ENCODE measurements at regions not wholly inside any gene's neighbourhood (a gene's known extent, or its start where the extent isn't known, plus 50 kb on each side); places are given as distances from the start of the nearest gene placed in this dataset.

DNA sequence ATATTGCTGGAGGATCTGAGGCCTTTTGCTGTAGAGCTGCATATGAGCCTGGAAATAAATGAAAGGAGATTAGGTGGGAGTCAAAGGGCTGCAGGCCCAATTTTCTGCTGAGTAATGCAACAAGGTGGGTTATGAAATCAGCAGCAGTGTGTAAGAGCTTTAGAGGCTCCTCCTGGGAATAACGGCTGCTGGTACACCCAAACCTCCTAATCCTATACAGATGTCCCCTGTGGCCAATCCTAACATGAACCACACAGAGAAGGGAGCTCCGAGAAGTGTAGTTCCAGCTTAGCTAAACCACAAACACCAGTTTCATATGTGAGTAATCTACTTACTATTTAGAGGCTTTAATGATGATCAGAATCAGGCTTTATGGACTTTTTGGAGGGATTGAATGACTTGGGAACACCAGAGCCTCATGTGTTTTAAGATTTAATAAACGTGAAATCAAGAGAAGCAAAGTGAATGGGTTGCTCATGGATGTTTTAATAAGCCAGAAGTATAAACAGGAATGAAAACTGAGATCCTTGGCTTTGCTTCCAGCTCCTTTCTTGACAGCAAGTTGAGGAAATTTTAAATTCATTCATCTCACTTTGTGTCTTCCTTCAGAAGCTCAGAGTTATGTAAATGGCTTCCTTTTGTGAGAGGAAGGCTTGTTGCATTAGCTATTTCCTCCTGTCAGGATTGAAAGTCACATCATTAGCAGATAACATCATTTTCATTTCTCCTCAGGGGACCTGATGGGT is 437.5 kb downstream of the TMEM232 start:
- Histone ChIP-seq H3K4me3 (ENCODE audit: low read length in 2 of 2) (no peak overlapping the region), H3K27ac (ENCODE audit: low read depth, low read length) (no peak overlapping the region), H3K36me3 (ENCODE audit: insufficient read depth, low read length) (no peaks in the 10 kb centered on the region), H3K27me3 (ENCODE audit: insufficient read depth, low read length) (no peaks in the 10 kb centered on the region), H3K9me3 (ENCODE audit: control insufficient read depth in 1 of 2, low read length in 2 of 2) (no peaks in the 10 kb centered on the region), H3K4me1 (ENCODE audit: insufficient read depth, low read length) (no peaks in the 10 kb centered on the region)
- Mint-ChIP-seq H3K36me3 (no peaks in the 10 kb centered on the region), H3K27ac (no peak overlapping the region), H3K27me3 (no peaks in the 10 kb centered on the region), H3K9me3 (peaks cover 0 to 9% (median 7%) of the 10 kb centered on the region in 8 donors), H3K4me1 (no peaks in the 10 kb centered on the region), H3K4me3 (no peak overlapping the region)
- CTCF ChIA-PET (ENCODE audit: partially characterized antibody): no interaction called here
- intact Hi-C loops (cut with micrococcal nuclease): no loop called here
- POLR2A ChIA-PET (ENCODE audit: partially characterized antibody): no interaction called here
- DNase-seq: no peak

DNA sequence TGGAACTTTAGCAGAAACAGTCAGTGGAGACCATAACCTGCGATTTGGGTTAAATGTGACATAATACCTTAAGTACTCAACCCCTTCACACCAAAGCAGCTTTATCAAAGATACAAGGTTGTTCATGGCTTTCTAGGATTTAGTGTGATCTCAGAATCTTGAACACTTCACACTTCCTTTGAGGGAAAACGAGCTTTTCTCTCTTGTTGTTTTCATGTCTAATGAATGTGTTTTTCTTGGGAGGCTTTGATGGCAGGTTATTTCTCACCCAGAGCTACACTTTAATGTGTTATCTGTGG is 437.0 kb downstream of the TMEM232 start:
- Histone ChIP-seq H3K27ac (ENCODE audit: low read depth, low read length) (no peak overlapping the region), H3K4me1 (ENCODE audit: insufficient read depth, low read length) (no peaks in the 10 kb centered on the region), H3K4me3 (ENCODE audit: low read length in 2 of 2) (no peak overlapping the region), H3K36me3 (ENCODE audit: insufficient read depth, low read length) (no peaks in the 10 kb centered on the region), H3K27me3 (ENCODE audit: insufficient read depth, low read length) (no peaks in the 10 kb centered on the region), H3K9me3 (ENCODE audit: control insufficient read depth in 1 of 2, low read length in 2 of 2) (no peaks in the 10 kb centered on the region)
- CTCF ChIA-PET (ENCODE audit: partially characterized antibody): no interaction called here
- no peaks in the 10 kb centered on the region for H3K36me3 Mint-ChIP-seq
- intact Hi-C loops (cut with micrococcal nuclease): no loop called here
- H3K27me3 Mint-ChIP-seq: no peaks in the 10 kb centered on the region
- peaks cover 0 to 8% (median 5%) of the 10 kb centered on the region in 8 donors for H3K9me3 Mint-ChIP-seq
- no peak for DNase-seq
- H3K4me1 Mint-ChIP-seq: no peaks in the 10 kb centered on the region
- no peak overlapping the region for H3K4me3 Mint-ChIP-seq
- POLR2A ChIA-PET (ENCODE audit: partially characterized antibody): no interaction called here
- no peak overlapping the region for H3K27ac Mint-ChIP-seq

DNA sequence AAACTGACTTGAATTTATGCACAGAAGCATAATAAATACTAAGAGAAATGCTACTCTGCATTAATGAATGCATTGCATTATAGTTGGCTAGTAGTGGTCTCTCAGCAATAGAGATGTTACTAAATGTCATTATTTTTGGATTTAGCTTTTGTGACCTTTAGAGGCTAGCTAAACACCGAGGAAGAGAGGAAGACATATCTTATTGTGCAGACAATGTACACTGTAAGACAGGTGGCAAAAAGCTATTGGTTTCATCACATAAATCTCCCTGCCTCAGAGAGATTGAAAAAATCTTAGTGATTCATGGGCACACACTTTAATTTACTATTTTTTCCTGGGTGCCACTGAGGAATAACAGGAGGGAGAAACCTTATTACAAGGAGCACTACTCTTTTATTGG is 435.9 kb downstream of the TMEM232 start:
- H3K27me3 Mint-ChIP-seq: no peaks in the 10 kb centered on the region
- H3K4me3 ChIP-seq (ENCODE audit: low read length in 2 of 2): no peak overlapping the region
- no peak overlapping the region for H3K27ac Mint-ChIP-seq
- no peaks in the 10 kb centered on the region for H3K4me1 Mint-ChIP-seq
- H3K9me3 ChIP-seq (ENCODE audit: control insufficient read depth in 1 of 2, low read length in 2 of 2): no peaks in the 10 kb centered on the region
- POLR2A ChIA-PET (ENCODE audit: partially characterized antibody): no interaction called here
- H3K4me1 ChIP-seq (ENCODE audit: insufficient read depth, low read length): no peaks in the 10 kb centered on the region
- DNase-seq: no peak
- H3K36me3 ChIP-seq (ENCODE audit: insufficient read depth, low read length): no peaks in the 10 kb centered on the region
- no peak overlapping the region for H3K4me3 Mint-ChIP-seq
- H3K27me3 ChIP-seq (ENCODE audit: insufficient read depth, low read length): no peaks in the 10 kb centered on the region
- H3K9me3 Mint-ChIP-seq: peaks cover 0 to 5% (median 0%) of the 10 kb centered on the region in 8 donors
- H3K27ac ChIP-seq (ENCODE audit: low read depth, low read length): no peak overlapping the region
- no peaks in the 10 kb centered on the region for H3K36me3 Mint-ChIP-seq
- CTCF ChIA-PET (ENCODE audit: partially characterized antibody): no interaction called here
- intact Hi-C loops (cut with micrococcal nuclease): no loop called here

DNA sequence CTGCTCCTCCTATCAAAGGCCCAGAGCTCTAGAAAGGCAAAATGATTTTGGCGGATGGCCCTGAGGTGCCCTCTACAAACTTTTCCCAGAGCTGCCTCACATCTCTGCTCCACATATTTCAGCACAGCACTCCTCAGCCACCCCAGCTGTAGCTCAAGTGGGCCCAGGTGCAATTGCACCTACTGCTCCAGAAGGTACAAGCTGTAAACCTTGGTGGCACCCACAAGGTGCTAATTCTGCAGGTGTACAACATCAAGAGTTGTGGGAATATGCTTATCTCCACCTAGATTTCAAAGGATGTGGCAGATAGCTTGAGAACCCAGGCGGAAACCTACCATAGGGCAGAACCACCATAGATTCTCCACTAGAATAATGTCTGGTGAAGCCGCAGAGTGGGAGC is 432.2 kb downstream of the TMEM232 start:
- H3K4me1 ChIP-seq (ENCODE audit: insufficient read depth, low read length): no peaks in the 10 kb centered on the region
- H3K27me3 Mint-ChIP-seq: no peaks in the 10 kb centered on the region
- CTCF ChIA-PET (ENCODE audit: partially characterized antibody): no interaction called here
- H3K36me3 ChIP-seq (ENCODE audit: insufficient read depth, low read length): no peaks in the 10 kb centered on the region
- no peak for DNase-seq
- no peaks in the 10 kb centered on the region for H3K27me3 ChIP-seq (ENCODE audit: insufficient read depth, low read length)
- no peaks in the 10 kb centered on the region for H3K4me1 Mint-ChIP-seq
- no peak overlapping the region for H3K4me3 Mint-ChIP-seq
- POLR2A ChIA-PET (ENCODE audit: partially characterized antibody): no interaction called here
- peaks cover 0 to 4% (median 0%) of the 10 kb centered on the region in 8 donors for H3K9me3 Mint-ChIP-seq
- no peak overlapping the region for H3K27ac ChIP-seq (ENCODE audit: low read depth, low read length)
- intact Hi-C loops (cut with micrococcal nuclease): no loop called here
- H3K27ac Mint-ChIP-seq: no peak overlapping the region
- no peaks in the 10 kb centered on the region for H3K9me3 ChIP-seq (ENCODE audit: control insufficient read depth in 1 of 2, low read length in 2 of 2)
- H3K36me3 Mint-ChIP-seq: no peaks in the 10 kb centered on the region
- no peak overlapping the region for H3K4me3 ChIP-seq (ENCODE audit: low read length in 2 of 2)

GRCh38 chr5:110297152-110297670 is 429.3 kb downstream of the TMEM232 start:
- Histone ChIP-seq H3K4me1 (ENCODE audit: insufficient read depth, low read length) (no peaks in the 10 kb centered on the region), H3K9me3 (ENCODE audit: control insufficient read depth in 1 of 2, low read length in 2 of 2) (no peaks in the 10 kb centered on the region), H3K36me3 (ENCODE audit: insufficient read depth, low read length) (no peaks in the 10 kb centered on the region), H3K27ac (ENCODE audit: low read depth, low read length) (no peak overlapping the region), H3K27me3 (ENCODE audit: insufficient read depth, low read length) (no peaks in the 10 kb centered on the region), H3K4me3 (ENCODE audit: low read length in 2 of 2) (no peak overlapping the region)
- Mint-ChIP-seq H3K36me3 (no peaks in the 10 kb centered on the region), H3K9me3 (peaks cover 0 to 9% (median 3%) of the 10 kb centered on the region in 8 donors), H3K27ac (no peak overlapping the region), H3K27me3 (no peaks in the 10 kb centered on the region), H3K4me3 (no peak overlapping the region), H3K4me1 (no peaks in the 10 kb centered on the region)
- POLR2A ChIA-PET (ENCODE audit: partially characterized antibody): no interaction called here
- intact Hi-C loops (cut with micrococcal nuclease): no loop called here
- CTCF ChIA-PET (ENCODE audit: partially characterized antibody): no interaction called here
- DNase-seq: no peak

- Mint-ChIP-seq H3K27ac (no peak overlapping the region), H3K36me3 (no peaks in the 10 kb centered on the region), H3K9me3 (peaks cover 0 to 39% (median 20%) of the 10 kb centered on the region in 8 donors), H3K27me3 (peaks cover 0 to 2% of the 10 kb centered on the region in 2 donors), H3K4me3 (no peak overlapping the region), H3K4me1 (no peaks in the 10 kb centered on the region)
- H3K36me3 ChIP-seq (ENCODE audit: insufficient read depth, low read length): no peaks in the 10 kb centered on the region
- POLR2A ChIA-PET (ENCODE audit: partially characterized antibody): no interaction called here
- H3K27ac ChIP-seq (ENCODE audit: low read depth, low read length): no peak overlapping the region
- no peak overlapping the region for H3K4me3 ChIP-seq (ENCODE audit: low read length in 2 of 2)
- no peaks in the 10 kb centered on the region for H3K9me3 ChIP-seq (ENCODE audit: control insufficient read depth in 1 of 2, low read length in 2 of 2)
- intact Hi-C loops (cut with micrococcal nuclease): no loop called here
- DNase-seq: no peak
- H3K27me3 ChIP-seq (ENCODE audit: insufficient read depth, low read length): no peaks in the 10 kb centered on the region
- H3K4me1 ChIP-seq (ENCODE audit: insufficient read depth, low read length): no peaks in the 10 kb centered on the region
- CTCF ChIA-PET (ENCODE audit: partially characterized antibody): no interaction called here
Observed at GRCh38 chr5:110304176-110304575, 422.3 kb downstream of the TMEM232 start.

GRCh38 chr5:110306650-110307049 is 419.8 kb downstream of the TMEM232 start:
- no peaks in the 10 kb centered on the region for H3K4me1 ChIP-seq (ENCODE audit: insufficient read depth, low read length)
- H3K4me3 ChIP-seq (ENCODE audit: low read length in 2 of 2): no peak overlapping the region
- no peak overlapping the region for H3K27ac ChIP-seq (ENCODE audit: low read depth, low read length)
- Mint-ChIP-seq H3K4me3 (no peak overlapping the region), H3K4me1 (no peaks in the 10 kb centered on the region), H3K27ac (no peak overlapping the region), H3K27me3 (peaks cover 1 to 2% of the 10 kb centered on the region in 2 donors), H3K9me3 (peaks cover 0 to 47% (median 23%) of the 10 kb centered on the region in 8 donors), H3K36me3 (no peaks in the 10 kb centered on the region)
- no peaks in the 10 kb centered on the region for H3K9me3 ChIP-seq (ENCODE audit: control insufficient read depth in 1 of 2, low read length in 2 of 2)
- CTCF ChIA-PET (ENCODE audit: partially characterized antibody): no interaction called here
- DNase-seq: no peak
- intact Hi-C loops (cut with micrococcal nuclease): no loop called here
- H3K36me3 ChIP-seq (ENCODE audit: insufficient read depth, low read length): no peaks in the 10 kb centered on the region
- H3K27me3 ChIP-seq (ENCODE audit: insufficient read depth, low read length): no peaks in the 10 kb centered on the region
- POLR2A ChIA-PET (ENCODE audit: partially characterized antibody): no interaction called here

DNA sequence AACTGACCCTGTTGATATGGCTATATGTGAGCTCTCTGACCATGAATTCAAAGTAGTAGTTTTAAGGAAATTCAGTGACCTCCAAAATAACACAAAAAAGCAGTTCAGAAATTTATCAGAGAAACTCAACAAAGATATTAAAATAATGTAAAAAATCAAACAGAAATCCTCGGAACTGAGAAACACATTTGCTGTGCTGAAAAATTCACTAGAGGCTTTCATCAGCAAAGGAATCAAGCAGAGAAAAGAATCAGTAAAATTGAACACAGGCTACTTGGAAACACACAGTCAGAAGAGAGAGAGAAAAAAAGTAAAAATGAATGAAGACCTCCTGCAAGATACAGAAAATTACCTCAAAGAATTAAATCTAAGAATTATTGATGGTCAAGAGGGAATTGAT is 417.2 kb downstream of the TMEM232 start:
- POLR2A ChIA-PET (ENCODE audit: partially characterized antibody): no interaction called here
- Mint-ChIP-seq H3K36me3 (no peaks in the 10 kb centered on the region), H3K4me1 (no peaks in the 10 kb centered on the region), H3K27me3 (peaks cover 1 to 2% of the 10 kb centered on the region in 2 donors), H3K4me3 (no peak overlapping the region), H3K9me3 (peaks cover 0 to 27% (median 17%) of the 10 kb centered on the region in 8 donors), H3K27ac (no peak overlapping the region)
- Histone ChIP-seq H3K4me1 (ENCODE audit: insufficient read depth, low read length) (no peaks in the 10 kb centered on the region), H3K36me3 (ENCODE audit: insufficient read depth, low read length) (no peaks in the 10 kb centered on the region), H3K4me3 (ENCODE audit: low read length in 2 of 2) (no peak overlapping the region), H3K27ac (ENCODE audit: low read depth, low read length) (no peak overlapping the region), H3K27me3 (ENCODE audit: insufficient read depth, low read length) (no peaks in the 10 kb centered on the region), H3K9me3 (ENCODE audit: control insufficient read depth in 1 of 2, low read length in 2 of 2) (no peaks in the 10 kb centered on the region)
- no peak for DNase-seq
- CTCF ChIA-PET (ENCODE audit: partially characterized antibody): no interaction called here
- intact Hi-C loops (cut with micrococcal nuclease): no loop called here
